ENCODE measurements at regions not wholly inside any gene's neighbourhood (a gene's known extent, or its start where the extent isn't known, plus 50 kb on each side); places are given as distances from the start of the nearest gene placed in this dataset.
"Not testable (repeated sequence)": the region's sequence is repeated elsewhere in the genome, so short reads cannot be mapped to it uniquely, and the experiment has no call there.

DNA sequence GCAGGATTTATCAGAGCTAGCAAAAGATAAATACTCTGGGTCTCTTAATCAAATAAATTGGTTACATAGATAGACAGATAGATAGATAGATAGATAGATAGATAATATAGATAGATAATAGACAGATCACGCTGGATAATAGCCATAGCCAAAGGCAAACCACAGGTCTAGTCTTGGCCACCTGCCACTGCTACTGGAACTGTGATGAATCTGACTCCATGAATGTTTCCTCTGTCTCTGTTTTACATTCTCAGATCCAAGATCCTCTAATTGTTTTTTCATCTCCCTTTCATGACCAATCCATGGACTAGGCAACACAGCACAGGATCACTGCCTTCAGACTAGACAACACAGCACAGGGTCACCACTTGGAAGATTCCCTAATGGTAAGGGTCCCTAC lies 444.7 kb upstream of the NFIA start:
- no peak for DNase-seq

DNA sequence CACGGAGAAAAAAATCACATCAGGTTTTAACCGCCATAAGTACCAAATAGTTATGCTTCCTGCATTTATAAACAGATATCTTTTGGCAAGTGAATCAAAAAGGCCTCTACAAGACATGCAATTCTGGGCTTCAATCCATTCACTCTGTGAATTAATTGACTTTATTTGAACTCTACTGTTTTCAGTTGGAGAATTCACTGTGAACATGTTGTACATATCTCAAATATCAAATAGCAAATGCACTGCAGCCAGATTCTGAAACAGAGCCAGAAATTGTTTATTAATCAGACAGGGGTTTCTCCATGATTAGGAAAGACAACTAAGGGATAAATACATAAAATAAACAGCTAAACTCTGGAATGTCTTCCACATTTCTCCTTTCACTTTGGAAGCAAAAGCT lies 445.4 kb upstream of the NFIA start:
- no peak for DNase-seq

DNA sequence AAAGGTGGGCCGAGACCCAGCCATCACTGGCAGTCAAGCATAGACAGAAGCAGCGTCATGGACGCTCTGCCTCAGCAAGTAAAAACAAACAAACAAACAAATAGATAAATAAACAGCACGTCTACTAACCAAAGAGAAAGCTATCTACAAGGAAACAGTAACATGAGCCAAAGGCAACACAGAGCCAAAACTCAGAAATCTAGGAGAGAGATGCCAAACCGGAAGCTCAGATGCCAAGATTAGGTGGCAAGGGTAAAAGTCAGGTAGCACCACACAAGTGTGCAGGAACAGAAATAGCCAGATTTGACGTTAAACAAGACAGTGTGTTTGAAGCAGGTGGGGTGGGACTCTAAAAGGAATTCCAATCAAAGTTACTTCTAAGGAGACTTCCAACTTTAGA lies 448.3 kb upstream of the NFIA start:
- DNase-seq: no peak

DNA sequence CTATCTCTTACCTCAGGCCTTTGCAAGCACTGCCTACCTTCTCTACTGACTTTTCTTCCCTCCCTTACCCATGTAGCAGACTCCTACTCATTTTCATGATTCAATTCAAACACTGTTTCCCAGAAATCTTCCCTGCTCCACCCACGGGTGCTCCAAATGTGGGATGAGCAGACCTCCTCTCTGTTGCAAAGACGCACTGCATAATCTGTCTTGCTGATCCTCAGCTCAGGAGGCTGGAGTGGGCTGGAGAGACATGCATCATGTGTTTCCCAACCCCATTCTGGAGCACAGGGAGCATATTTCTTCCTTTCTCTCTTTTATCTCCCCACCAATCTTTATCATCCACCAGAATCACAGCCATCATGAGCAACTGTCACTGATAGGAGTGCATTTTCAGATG lies 459.9 kb upstream of the NFIA start:
- DNase-seq: no peak

DNA sequence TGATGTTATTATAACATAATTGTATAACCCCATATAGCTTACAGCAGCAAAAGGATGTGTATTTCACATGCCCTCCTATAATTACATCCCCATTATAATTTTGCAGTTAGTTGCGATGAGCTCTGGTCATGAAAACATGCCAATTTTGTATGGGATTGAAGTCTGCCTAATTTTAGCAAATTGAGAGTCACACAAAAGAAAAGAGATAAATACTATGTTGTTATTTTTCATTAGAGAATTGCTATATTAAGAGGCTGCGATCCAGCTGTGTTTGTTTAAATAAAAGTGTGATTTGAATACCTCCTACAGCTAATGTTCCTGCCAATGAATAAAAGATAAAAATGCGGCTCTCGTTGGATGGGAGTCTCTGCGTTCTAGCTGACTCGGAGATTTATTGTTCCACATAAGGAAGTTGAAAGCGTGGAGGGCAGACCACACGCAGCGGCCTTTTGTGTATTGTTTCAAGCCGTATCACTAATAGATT lies 461.0 kb upstream of the NFIA start:
- DNase-seq: no peak

DNA sequence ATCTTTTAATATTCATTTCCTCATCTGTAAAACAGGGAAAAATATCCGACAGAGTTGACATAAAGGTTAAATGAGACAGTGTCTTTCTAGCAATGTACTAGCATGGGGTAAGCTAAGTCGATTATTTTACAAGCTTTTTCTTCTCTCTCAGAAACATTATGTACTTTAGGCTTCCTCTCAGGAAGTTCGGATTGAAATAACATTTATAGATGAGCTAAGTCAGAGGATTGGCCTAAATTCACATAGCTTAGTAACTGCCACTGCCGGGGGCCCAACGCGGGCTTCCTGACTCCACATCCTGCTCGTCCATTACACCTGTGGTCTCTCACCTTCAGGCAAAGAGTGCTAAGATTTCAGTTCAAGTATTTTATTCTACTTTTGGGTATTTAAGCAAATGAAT lies 462.3 kb upstream of the NFIA start:
- no peak for DNase-seq

DNA sequence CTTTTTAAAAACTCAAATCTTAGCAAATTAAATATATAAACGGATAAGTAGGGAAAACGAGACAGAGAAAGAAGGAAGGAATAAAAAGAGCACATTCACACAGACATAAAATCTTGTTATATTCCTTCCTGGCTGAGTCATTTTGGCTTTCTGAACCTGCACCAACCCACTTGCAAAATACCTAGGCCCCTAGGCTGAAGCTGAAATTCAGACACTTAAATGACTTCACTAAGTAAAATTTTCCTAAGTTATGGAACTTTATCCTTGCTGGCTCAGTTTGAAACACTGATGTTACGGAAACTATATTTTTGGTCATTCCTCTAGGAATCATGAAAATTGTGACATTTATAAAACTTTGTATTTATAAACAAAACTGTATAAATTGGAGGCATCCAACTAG lies 462.8 kb upstream of the NFIA start:
- DNase-seq: no peak

DNA sequence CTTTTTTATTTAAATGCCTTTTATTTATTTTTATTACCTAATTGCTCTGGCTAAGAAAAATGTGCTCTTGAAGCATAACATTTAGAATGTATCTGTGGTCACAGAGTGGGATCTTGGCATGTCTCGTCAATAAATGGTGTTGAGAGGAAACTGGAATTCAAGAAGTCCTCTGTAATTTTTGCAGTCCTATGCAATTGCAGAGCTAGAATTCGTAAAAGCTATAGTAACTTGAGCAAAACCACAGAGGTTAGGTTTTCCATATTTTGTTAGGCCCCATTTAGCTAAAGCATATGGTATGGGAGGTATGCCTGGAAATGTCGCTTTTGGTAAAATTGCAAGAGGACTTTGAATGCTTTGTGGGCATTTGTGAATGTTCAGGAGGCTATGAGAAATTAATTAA lies 466.7 kb upstream of the NFIA start:
- no peak for DNase-seq

DNA sequence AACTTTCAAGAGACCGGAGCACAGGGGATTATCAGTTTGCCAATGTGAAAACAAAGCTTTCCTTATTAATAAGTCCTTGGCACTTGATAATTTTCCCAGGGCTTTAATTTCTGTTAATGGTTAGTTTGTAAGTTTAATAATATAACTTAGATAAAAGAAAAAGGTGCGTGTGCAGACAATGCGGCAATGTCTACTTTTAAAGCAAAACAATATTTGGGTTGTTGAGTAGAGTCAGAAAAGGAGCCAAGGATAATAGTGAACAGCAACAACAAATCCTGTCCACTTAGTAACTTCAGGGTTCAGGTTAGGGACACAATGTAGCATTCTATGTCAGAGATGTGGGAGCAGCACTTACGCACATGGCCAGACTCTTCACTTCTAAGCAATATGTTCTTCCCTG lies 469.6 kb upstream of the NFIA start:
- no peak for DNase-seq

DNA sequence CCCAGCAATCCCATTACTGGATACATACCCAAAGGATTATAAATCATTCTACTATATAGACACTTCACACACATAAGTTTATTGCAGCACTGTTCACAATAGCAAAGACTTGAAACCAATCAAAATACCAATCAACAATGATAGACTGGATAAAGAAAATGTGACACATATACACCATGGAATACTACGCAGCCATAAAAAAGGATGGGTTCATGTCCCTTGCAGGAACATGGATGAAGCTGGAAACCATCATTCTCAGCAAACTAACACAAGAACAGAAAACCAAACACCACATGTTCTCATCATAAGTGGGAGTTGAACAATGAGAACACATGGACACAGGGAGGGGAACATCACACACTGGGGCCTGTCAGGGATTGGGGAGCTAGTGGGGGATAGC lies 475.4 kb upstream of the NFIA start:
- DNase-seq: not testable (repeated sequence)

DNA sequence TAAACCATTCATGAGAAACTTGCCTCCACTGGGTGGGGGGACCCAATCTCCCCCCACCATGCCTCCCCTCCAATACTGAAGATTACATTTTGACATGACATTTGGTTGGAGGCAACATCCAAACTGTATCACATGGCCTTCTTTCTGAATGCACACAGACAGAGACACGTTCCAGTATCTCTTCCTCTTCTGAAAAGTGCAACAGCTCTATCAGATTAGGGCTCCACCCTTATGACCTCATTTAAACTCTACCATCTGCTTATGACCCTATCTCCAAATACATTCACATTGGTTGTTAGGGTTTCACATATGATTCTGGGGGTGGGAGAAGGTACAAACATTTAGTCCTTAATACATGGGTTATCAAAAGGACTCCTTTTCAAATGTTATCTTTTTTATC lies 481.8 kb upstream of the NFIA start:
- DNase-seq: no peak

DNA sequence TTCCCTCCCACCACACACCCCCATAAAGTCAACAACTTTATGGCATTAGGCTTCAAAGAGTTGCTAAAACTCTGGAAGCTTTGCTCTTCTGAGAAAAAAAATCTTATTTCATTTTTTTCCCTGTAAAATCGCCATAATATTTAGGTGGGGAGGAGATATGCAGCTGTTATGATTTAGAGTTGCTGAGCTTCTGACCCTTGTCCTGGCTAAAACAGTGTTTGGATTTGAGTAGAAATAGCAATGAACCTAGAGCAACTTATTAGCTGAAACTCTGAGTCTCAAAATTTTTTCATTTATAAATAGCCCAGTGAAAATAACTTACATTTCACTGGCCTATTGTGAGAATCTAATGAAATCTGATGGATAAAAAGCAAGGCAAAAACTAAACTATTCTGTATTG lies 482.8 kb upstream of the NFIA start:
- no peak for DNase-seq

DNA sequence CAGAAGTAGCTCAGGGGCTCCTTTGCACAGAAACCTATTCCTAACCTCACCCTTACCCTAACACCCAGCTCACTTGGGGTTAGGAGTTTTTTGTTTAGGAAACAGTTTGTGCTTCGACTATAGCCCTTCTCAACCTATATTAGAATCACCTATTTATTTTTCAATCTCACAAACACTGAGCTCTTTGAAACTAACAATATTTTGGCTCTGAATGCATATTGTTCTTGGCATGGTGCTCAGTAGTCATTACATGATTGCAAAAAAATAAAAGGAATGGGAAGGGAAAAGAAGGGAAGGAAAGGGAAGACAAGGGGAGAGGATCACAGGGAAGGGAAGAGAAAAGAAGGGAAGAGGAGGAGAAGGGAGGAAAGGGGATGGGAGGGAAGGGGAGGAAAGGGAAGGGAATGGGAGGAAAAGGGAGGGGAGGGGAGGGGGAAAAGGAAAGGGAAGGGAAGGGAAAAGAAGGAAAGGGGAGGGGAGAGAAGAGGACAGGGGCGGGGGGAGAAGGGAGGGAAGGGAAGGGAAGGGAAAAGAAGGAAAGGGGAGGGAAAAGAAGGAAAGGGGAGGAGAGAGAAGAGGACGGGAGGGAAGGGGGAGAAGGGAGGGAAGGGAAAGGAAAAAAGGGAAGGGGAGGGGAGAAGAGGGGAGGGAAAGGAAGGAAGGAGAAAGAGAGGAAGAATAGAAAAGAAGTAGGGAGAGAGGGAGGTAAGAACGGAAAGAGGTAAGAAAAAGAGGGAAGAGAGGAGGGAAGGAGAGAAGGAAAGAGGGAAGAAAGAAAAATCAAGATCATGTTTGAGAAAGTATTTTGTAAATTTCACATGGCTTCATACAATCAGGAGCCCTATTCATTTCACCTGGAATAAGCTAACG lies 484.1 kb upstream of the NFIA start:
- DNase-seq: no peak

DNA sequence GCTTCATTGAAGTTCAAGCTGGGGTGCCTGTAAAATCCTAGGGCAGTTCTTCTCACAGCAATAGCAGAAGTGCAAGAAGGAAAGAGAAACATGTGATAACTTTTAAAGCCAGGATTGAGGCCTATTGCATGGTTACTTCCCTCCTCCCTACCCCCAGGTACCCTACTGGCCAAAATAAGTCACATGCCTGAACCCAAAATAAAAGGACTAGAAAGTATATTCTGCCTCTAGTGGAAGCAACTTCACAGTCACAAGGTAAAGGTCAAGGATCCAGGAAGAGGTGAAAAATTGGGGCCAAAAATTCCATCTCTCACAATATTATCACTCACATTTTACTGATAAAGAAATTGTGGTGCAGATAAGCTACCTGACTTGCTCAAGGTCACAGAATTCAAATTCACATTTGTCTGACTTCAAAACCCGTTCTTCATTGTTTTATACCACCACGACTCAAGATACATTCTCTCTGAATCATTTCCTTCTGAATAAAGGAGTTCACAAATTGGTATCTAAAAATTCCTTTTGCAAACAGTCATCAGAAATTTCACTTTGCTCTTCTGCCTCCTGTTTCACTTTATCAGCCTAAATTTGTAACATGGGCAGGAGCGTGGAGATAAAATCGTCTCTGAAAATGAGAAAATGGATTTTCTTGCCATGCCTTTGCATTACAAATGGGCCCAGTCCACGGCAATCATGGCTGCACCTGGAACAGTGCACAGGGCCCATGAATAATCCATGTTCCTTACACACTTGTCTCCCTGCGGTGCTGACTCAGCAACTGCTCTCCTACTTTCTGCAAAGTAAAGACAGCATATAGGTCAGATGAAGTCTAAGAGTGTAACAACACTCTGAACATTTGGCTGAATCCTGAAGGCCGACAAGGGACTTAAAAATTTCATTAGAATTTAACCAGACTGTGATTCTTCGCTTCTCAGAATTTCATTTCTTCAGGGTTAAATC lies 485.3 kb upstream of the NFIA start:
- no peak for DNase-seq

DNA sequence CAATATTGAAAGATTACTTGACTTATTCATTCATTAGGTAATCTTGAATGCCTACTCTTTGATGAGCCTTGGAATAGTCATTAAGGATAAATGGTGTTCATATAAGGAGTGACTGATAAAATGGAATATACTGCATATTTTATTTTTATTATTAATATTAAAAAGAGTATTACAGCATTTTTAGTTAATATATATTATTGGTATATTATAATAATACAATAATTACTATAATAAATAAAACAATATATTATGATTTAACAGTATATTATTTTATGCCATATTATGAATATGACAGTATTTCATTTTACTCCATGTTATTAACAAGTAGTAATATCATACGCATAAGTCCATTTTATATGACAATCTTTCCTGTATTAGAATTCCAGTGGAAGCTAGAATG lies 490.8 kb upstream of the NFIA start:
- no peak for DNase-seq

DNA sequence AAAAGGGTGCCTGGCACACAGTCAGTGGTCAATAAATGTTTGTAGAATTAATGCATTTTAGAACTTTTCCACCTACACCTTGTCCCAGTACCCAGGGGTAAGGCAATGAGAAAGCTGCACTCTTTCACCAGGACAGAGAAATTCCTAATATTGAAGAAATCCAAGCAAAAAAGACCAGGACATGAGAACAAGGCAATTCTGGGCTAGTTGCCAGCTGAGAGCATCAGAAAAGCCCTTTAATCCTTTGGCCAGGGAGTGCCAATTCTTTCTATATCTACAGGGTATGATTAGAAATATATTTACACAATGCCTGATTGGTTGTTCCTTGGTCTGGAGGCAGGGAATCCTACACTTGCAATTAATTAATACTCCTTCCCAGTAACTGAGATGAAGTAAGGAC lies 492.4 kb upstream of the NFIA start:
- DNase-seq: no peak

DNA sequence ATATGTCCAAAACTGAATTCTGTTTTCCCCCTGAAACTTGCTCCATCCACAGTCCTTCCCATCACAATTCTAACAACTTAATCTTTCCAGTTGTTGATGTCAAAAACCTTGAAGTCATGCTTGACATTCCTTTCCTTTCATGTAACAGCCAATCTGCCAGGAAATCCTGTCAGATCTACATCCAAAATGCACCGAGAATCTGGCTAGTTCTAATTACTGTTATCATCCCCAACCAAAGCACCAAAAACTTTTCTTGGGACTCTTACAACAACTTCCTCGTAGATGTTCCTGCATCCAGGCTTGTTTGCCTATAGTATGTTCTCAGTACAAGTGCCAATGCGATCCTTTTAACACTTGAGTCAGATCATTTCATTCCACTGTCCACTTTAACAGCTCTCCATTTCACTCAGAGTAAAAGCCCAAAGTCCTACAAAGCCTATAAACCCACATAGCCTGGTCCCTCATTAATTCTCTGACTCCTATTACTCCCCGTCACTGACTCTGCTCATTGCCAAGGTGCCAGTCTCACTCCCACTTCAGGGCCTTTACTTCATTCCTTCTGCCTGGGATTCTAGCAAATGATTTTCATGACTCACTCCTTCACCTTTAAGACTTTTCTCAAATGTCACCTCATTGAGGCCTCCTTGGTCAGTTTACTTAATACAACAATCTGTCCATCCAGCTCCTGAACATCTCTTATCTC lies 493.2 kb upstream of the NFIA start:
- DNase-seq: no peak

DNA sequence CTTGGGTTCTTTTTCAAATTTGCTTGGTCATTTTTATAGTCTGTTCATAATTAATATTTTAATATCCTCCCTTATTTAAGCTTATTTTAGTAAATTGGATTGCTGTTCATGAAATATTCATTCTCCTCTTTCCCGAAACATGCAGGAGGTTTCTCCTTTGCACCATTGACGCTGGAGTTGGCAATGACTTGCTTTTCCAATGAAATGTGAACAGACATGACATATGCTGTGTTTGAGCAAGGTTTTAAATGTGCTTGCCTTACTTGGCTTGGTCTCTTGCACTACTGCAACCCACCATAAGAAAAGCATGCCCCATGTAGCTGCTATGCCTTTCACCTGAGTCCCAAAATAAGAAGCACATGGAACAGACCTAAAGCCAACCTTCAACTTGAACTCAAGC lies 498.0 kb upstream of the NFIA start:
- DNase-seq: no peak

DNA sequence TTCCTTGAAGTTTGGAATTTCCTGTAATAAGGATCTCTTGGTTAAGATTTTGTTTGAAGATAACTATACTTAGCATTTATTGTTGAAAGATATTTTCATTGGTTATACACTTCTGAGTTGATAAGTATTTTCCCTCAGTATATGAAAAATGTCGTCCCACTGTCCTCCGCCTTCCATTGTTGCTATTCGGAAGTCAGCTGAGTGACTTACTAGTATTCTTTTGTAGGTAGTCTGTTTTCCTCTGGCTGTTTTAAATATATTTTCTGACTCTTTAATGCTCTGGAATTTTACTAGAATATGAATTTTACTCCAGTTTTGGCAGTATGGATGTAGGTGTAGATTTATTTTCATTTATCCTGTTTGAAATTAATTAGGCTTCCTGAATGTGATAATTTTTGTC lies 498.7 kb upstream of the NFIA start:
- no peak for DNase-seq

DNA sequence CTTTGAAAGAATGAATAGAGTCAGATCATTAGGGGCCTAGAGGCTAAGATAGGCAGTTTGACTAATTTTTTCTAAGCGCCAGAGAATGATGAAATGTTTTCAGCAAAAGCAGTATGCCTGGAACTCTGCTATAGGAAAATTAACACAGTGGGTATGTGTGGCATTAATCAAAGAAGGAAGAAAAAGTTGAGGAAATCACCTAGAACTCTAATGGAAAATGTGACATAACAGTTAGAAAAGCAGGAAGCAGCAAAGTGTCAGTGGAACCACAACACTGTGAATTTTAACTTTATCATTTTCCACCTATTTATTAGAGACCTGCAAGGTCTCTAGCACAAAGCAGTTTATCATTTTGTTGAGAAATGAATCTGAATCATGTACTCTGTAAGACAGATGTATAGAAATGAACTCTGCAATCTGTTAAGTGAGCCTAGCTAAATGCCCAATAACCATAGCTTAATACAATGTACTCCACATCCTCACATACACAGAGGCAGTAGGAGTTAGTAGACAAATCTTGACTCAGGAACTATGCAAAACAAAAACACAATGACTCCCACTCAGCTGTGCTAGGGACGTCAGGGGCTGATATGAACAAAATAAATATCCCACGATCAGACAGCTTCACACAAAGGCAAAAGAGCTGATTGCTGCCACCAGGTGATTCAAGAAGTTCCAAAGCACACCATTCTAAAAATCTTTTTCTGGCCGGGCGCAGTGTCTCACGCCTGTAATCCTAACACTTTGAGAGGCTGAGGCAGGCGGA lies 500.7 kb upstream of the NFIA start:
- DNase-seq: no peak

DNA sequence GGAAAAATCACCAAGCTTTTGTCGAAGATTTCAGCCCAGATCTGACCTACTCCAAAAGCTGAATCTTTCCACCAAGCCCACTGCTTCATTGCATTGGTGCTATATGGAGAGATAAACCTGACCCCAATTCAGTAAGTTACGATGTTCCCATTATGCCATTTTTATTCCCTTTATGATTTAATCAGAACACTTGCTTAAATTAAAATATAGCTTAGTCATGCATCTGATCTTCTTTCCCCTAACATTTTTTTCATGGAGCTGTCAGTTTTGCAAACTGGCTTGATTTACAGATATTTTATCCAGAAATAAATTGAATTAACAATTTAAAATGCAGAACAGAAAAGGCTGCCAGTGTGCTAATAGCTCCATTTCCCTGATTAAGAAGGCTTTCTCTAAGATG lies 503.5 kb upstream of the C1orf87 start:
- no peak for DNase-seq

DNA sequence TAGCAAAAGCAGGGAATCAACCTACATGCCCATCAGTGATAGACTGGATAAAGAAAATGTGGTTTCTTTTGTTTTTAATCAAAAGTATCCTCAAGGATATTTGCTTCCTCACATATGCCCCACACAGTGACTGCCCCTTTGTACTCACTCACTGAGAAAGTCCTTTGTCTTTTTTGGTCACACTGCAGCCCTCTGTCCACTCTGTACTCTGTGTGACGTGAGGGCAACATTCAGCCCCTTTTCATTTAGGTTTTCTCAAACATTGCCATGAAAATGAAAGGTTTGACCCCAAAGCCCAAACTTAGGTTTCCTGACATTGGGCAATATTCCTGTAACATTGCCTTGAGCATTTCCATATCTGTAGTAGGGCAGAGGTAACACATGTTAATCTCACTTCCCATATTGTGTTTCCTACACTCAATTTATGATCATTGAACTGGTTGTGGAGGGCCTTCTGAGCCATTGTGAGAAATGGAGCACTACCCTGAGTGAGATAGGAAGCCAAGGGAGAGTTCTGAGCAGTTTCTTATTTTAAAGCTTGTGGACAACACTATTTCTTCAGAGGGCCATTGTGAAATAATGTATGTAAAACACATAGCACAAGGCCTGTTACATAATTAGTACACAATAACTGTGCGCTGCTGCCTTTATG lies 501.9 kb upstream of the C1orf87 start:
- no peak for DNase-seq
